ENCODE measurements at regions not wholly inside any gene's neighbourhood (a gene's known extent, or its start where the extent isn't known, plus 50 kb on each side); places are given as distances from the start of the nearest gene placed in this dataset.

- peaks cover 8 to 17% of the 10 kb centered on the region in 2 donors for H3K4me1 ChIP-seq (ENCODE audit: control insufficient read depth in 1 of 2, low read depth in 2 of 2)
- no peak overlapping the region for H3K4me3 ChIP-seq
- DNase-seq (ENCODE audit: low spot score), result no peak
- H3K27ac ChIP-seq, result no peak overlapping the region
- ATAC-seq (ENCODE audit: insufficient number of reproducible peaks, low FRiP score, low read depth), result no peak
- H3K36me3 ChIP-seq, result no peaks in the 10 kb centered on the region
- no peaks in the 10 kb centered on the region for H3K9me3 ChIP-seq
- TF ChIP-seq, protein P1, sequence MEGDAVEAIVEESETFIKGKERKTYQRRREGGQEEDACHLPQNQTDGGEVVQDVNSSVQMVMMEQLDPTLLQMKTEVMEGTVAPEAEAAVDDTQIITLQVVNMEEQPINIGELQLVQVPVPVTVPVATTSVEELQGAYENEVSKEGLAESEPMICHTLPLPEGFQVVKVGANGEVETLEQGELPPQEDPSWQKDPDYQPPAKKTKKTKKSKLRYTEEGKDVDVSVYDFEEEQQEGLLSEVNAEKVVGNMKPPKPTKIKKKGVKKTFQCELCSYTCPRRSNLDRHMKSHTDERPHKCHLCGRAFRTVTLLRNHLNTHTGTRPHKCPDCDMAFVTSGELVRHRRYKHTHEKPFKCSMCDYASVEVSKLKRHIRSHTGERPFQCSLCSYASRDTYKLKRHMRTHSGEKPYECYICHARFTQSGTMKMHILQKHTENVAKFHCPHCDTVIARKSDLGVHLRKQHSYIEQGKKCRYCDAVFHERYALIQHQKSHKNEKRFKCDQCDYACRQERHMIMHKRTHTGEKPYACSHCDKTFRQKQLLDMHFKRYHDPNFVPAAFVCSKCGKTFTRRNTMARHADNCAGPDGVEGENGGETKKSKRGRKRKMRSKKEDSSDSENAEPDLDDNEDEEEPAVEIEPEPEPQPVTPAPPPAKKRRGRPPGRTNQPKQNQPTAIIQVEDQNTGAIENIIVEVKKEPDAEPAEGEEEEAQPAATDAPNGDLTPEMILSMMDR (IDR thresholded peaks at IDR 0.05), result no peak
- H3K27me3 ChIP-seq (replicated peaks; ENCODE audit: insufficient read depth), result no peaks in the 10 kb centered on the region
Observed at GRCh38 chr5:56319526-56320181, 86.5 kb upstream of the ANKRD55 start.

DNA sequence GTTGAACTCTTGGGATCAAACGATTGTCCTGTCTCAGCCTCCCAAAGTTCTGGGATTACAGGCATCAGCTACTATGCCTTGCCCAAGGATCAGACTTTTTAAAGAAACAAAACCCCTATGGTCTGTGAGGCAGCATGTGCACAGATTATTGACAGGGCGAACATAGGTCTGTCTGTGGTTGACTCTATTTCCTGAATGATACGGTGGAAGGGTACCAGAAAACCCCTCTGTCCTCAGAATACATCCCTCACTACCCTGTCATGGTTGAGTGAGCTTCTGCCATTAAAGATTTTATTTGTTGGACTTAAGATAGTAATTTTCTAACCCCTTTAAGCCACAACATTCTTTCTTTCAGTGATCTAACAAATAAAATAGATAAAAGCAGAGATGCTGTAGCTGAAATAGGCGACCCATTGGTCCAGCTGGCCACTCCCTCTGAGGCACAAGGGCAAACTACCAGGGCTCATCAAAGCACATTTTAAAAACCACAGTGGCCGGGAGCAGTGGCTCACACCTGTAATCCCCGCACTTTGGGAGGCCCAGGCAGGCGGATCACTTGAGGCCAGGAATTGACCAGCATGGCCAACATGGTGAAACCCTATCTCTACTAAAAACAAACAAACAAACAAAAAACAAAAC lies 84.9 kb upstream of the ANKRD55 start:
- Histone ChIP-seq H3K27me3 (replicated peaks; ENCODE audit: insufficient read depth) (no peaks in the 10 kb centered on the region), H3K36me3 (no peaks in the 10 kb centered on the region), H3K4me1 (ENCODE audit: control insufficient read depth in 1 of 2, low read depth in 2 of 2) (peaks cover 8 to 17% of the 10 kb centered on the region in 2 donors), H3K27ac (no peak overlapping the region), H3K9me3 (no peaks in the 10 kb centered on the region), H3K4me3 (no peak overlapping the region)
- DNase-seq (ENCODE audit: low spot score), result no peak
- TF ChIP-seq, protein P1 (IDR thresholded peaks at IDR 0.05), result no peak
- no peak for ATAC-seq (ENCODE audit: insufficient number of reproducible peaks, low FRiP score, low read depth)

- H3K4me1 ChIP-seq (ENCODE audit: control insufficient read depth in 1 of 2, low read depth in 2 of 2), result peaks cover 8 to 17% of the 10 kb centered on the region in 2 donors
- no peak overlapping the region for H3K4me3 ChIP-seq
- no peaks in the 10 kb centered on the region for H3K36me3 ChIP-seq
- DNase-seq (ENCODE audit: low spot score), result no peak
- H3K27me3 ChIP-seq (replicated peaks; ENCODE audit: insufficient read depth), result no peaks in the 10 kb centered on the region
- H3K9me3 ChIP-seq, result no peaks in the 10 kb centered on the region
- no peak for ATAC-seq (ENCODE audit: insufficient number of reproducible peaks, low FRiP score, low read depth)
- no peak overlapping the region for H3K27ac ChIP-seq
- TF ChIP-seq, protein P1 (IDR thresholded peaks at IDR 0.05), result no peak
Observed at GRCh38 chr5:56316299-56316994, 83.3 kb upstream of the ANKRD55 start.

DNA sequence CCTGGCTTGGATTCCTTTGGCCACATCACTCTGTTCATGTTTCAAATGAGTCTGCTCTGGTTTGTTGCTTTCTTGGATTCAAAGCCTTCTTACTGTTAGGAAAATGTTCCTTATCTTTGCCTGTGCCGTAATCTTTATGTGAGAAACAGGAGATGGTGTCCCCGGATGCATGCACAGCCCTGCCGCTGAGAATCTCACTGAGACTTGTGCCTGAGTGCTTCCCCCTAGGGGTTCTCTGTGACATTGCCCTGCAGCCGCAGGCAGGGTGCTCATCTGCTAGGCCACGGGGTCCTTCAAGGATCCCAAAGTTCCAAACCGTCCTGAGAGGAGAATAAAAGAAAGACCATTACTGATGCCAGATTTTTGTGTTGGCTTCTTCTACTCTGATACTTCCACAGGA lies 81.4 kb upstream of the ANKRD55 start:
- no peak overlapping the region for H3K4me3 ChIP-seq
- DNase-seq (ENCODE audit: low spot score) (no peak), ATAC-seq (ENCODE audit: insufficient number of reproducible peaks, low FRiP score, low read depth) (no peak)
- TF ChIP-seq, protein P1 (IDR thresholded peaks at IDR 0.05), result peak; percentile 50
- H3K36me3 ChIP-seq, result no peaks in the 10 kb centered on the region
- H3K27ac ChIP-seq, result no peak overlapping the region
- no peaks in the 10 kb centered on the region for H3K9me3 ChIP-seq
- peaks cover under 1 to 5% of the 10 kb centered on the region in 2 donors for H3K4me1 ChIP-seq (ENCODE audit: control insufficient read depth in 1 of 2, low read depth in 2 of 2)
- no peaks in the 10 kb centered on the region for H3K27me3 ChIP-seq (replicated peaks; ENCODE audit: insufficient read depth)

DNA sequence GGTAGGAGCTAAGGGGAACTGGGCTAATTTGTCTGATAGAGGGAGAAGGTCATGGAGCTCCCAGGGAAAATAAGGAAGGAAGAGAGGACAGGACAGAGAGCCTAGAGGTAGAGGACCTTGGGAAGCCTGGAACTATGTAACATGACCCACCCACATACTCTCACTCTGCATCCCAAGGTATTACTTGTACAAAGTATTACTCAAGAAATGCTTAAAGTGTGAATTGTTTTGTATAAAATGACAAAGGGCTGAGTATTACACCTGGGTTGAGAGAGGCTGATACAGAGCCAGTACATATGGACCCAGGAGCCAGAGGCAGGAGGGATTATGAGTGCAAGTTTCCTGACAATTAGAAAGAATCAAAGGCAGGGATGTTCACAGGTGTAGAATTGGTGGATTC lies 80.5 kb upstream of the ANKRD55 start:
- Histone ChIP-seq H3K36me3 (no peaks in the 10 kb centered on the region), H3K27me3 (replicated peaks; ENCODE audit: insufficient read depth) (no peaks in the 10 kb centered on the region), H3K27ac (no peak overlapping the region), H3K4me3 (no peak overlapping the region), H3K4me1 (ENCODE audit: control insufficient read depth in 1 of 2, low read depth in 2 of 2) (no peaks in the 10 kb centered on the region), H3K9me3 (no peaks in the 10 kb centered on the region)
- ATAC-seq (ENCODE audit: insufficient number of reproducible peaks, low FRiP score, low read depth) (no peak), DNase-seq (ENCODE audit: low spot score) (no peak)
- TF ChIP-seq, protein P1 (IDR thresholded peaks at IDR 0.05), result no peak

All from thoracic aorta (tissue), 2 donors.